Panc1 (cell line): ENCODE measurements at regions not wholly inside any gene's neighbourhood (a gene's known extent, or its start where the extent isn't known, plus 50 kb on each side); places are given as distances from the start of the nearest gene placed in this dataset.

Experiments
- ATAC-seq: fragments of 200-7000 bp; cut with Tn5 transposase; 2 replicates; pipeline ENCODE4 v1.9.1; 2020; ENCODE audit warnings: mild to moderate bottlenecking, moderate library complexity
- BruUV-seq: library from RNA; stranded (reverse); fragments of 400-500 nt; replicated peaks from 2 replicates; lab custom pipeline; 2021; lab: Mats Ljungman, UMichigan
- CTCF ChIA-PET: fragments of 300-600 bp; sonication (Branson Sonifier 250); formaldehyde crosslinking; loops from one replicate; lab custom pipeline; 2022; ENCODE audit warnings: antibody characterized with exemption; lab: Charles Lee
- POLR2A ChIA-PET: fragments of 300-600 bp; sonication (Branson Sonifier 250); formaldehyde crosslinking; loops from one replicate; lab custom pipeline; 2022; ENCODE audit warnings: antibody characterized with exemption; lab: Charles Lee
- DNase-seq: peaks from one replicate; pipeline ENCODE4 v3.0.0-alpha.2; 2010; ENCODE audit warnings: low read depth, low spot score
- H3K27ac ChIP-seq: 2 replicates; pipeline ENCODE4 v1.5.1; 2011; ENCODE audit warnings: mild to moderate bottlenecking, low read length, inconsistent platforms
- H3K27me3 ChIP-seq: fragments of 200-500 bp; sonication (Bioruptor generic); 2 replicates; pipeline ENCODE4 v1.6.0; 2014; ENCODE audit warnings: low read length, inconsistent platforms; ENCODE audit not compliant: control insufficient read depth, insufficient read depth
- H3K36me3 ChIP-seq: fragments of 200-500 bp; sonication (Bioruptor generic); 2 replicates; pipeline ENCODE4 v1.5.1; 2014; ENCODE audit warnings: inconsistent platforms, mild to moderate bottlenecking, low read length, moderate library complexity; ENCODE audit not compliant: control insufficient read depth, insufficient read depth
- H3K4me1 ChIP-seq: 2 replicates; pipeline ENCODE4 v1.5.1; 2011; ENCODE audit warnings: inconsistent platforms, mild to moderate bottlenecking, low read length, moderate library complexity; ENCODE audit not compliant: control insufficient read depth, insufficient read depth
- H3K4me3 ChIP-seq, 2 experiments: 2 replicates each; pipeline ENCODE4 v1.5.1; 2011 to 2012; ENCODE audit warnings: low read depth in 2 of 2, low read length in 2 of 2, mild to moderate bottlenecking in 2 of 2, inconsistent platforms in 1 of 2, moderate library complexity in 1 of 2
- H3K9me3 ChIP-seq: fragments of 200-500 bp; sonication (Bioruptor generic); 2 replicates; pipeline ENCODE4 v1.5.1; 2014; ENCODE audit warnings: low read depth, mild to moderate bottlenecking, inconsistent platforms, low read length, moderate library complexity; ENCODE audit not compliant: control insufficient read depth, insufficient read depth
- POLR2AphosphoS5 ChIP-seq: IDR thresholded peaks from 2 replicates; pipeline ENCODE4 v1.6.1; 2012; ENCODE audit warnings: mild to moderate bottlenecking, low read depth, low read length, moderate library complexity
- REST ChIP-seq, 2 experiments: IDR thresholded peaks; 2 replicates each; pipeline ENCODE4 v1.6.1; 2011 to 2012; ENCODE audit warnings: low read depth in 2 of 2, control low read depth in 1 of 2, low read length in 1 of 2, mild to moderate bottlenecking in 1 of 2, moderate library complexity in 1 of 2; ENCODE audit not compliant: insufficient read depth in 1 of 2
- SIN3A ChIP-seq: IDR thresholded peaks from 2 replicates; pipeline ENCODE4 v1.6.1; 2012; ENCODE audit warnings: low read depth, mild to moderate bottlenecking, low read length, moderate library complexity, borderline replicate concordance; ENCODE audit not compliant: insufficient read depth
- TCF7L2 ChIP-seq: IDR thresholded peaks from 2 replicates; pipeline ENCODE4 v1.6.1; 2011; ENCODE audit warnings: mild to moderate bottlenecking, low read depth, low read length, inconsistent platforms
- in situ Hi-C: cut with HindIII; loops from 2 replicates; pipeline ENCODE4 v1.10.0; 2016; ENCODE audit warnings: low sequenced_read_pairs, low pct_unique_long_range_greater_than_20kb
- intact Hi-C: fragments of 100-400 bp; cut with micrococcal nuclease; formaldehyde crosslinking; loops from one replicate; pipeline ENCODE4 v1.10.0; 2022; ENCODE audit not compliant: unreplicated experiment
- TF ChIP-seq, protein P1 (sequence below): fragments of 450-650 bp; IDR thresholded peaks from 2 replicates; pipeline ENCODE4 v1.5.1; 2017; ENCODE audit warnings: mild to moderate bottlenecking

- POLR2A ChIA-PET = no interaction called here
- intact Hi-C loops = no loop called here
Observed at GRCh38 chr4:164524789-164525188, 229.1 kb upstream of the SMIM31 start.

DNA sequence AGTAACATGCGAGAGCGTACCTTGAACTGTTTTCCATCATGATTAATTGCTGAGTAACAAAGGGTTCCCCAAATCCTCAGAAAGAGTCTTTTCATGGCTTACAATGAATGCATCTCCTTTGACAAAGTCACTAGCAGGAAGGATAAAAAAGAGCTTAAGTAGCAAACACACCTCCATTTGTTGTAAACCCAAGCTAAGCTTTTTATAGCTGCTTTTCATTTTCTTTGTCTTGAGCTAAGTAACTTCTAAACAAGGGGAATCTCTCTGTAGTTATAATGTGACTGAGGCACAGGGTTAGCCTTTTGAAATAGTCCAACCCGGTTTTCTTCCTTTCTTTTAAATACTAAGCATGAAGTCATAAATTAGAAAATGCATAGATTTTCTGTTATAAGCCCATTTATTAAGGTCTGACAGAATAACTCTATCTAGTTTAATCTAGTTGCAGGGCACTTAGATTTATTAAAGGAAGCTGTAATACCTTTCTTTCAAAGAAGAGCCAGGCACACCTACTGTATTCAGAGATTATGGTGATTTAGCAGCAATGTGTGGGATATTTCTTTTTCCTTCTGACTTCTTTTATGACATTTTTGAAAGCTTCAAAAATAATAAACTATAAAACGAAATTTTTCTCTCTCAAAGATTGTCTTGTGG lies 226.9 kb upstream of the SMIM31 start:
- intact Hi-C loops (no loop called here), in situ Hi-C loops (no loop called here)
- Histone ChIP-seq H3K9me3 (no peaks in the 10 kb centered on the region), H3K36me3 (no peaks in the 10 kb centered on the region), H3K27me3 (no peaks in the 10 kb centered on the region), H3K4me3 (no peak overlapping the region), H3K27ac (no peak overlapping the region), H3K4me1 (no peaks in the 10 kb centered on the region)
- CTCF ChIA-PET = interaction anchor here (0.7 kb wide), 1 partner anchor 70 kb away, joined by 3 read pairs; no protein-coding TSS in a partner anchor
- no peak for TF ChIP-seq TCF7L2
- no peak for TF ChIP-seq REST (IDR thresholded peaks at IDR 0.05; ENCODE audit: insufficient read depth in 1 of 2, low read depth in 2 of 2, low read length in 1 of 2)
- TF ChIP-seq POLR2AphosphoS5 = no peak
- TF ChIP-seq, protein P1, sequence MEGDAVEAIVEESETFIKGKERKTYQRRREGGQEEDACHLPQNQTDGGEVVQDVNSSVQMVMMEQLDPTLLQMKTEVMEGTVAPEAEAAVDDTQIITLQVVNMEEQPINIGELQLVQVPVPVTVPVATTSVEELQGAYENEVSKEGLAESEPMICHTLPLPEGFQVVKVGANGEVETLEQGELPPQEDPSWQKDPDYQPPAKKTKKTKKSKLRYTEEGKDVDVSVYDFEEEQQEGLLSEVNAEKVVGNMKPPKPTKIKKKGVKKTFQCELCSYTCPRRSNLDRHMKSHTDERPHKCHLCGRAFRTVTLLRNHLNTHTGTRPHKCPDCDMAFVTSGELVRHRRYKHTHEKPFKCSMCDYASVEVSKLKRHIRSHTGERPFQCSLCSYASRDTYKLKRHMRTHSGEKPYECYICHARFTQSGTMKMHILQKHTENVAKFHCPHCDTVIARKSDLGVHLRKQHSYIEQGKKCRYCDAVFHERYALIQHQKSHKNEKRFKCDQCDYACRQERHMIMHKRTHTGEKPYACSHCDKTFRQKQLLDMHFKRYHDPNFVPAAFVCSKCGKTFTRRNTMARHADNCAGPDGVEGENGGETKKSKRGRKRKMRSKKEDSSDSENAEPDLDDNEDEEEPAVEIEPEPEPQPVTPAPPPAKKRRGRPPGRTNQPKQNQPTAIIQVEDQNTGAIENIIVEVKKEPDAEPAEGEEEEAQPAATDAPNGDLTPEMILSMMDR = no peak
- TF ChIP-seq SIN3A = no peak
- ATAC-seq = no peak
- POLR2A ChIA-PET = no interaction called here
- DNase-seq = no peak
- BruUV-seq = no TSS peak

More at GRCh38 chr4:164524789-164525188, 229.1 kb upstream of the SMIM31 start:
- no peak overlapping the region for H3K4me3 ChIP-seq
- H3K4me1 ChIP-seq = no peaks in the 10 kb centered on the region
- no peak for DNase-seq
- no TSS peak for BruUV-seq
- no peak for TF ChIP-seq TCF7L2
- no peak for TF ChIP-seq SIN3A
- TF ChIP-seq REST (IDR thresholded peaks at IDR 0.05; ENCODE audit: insufficient read depth in 1 of 2, low read depth in 2 of 2, low read length in 1 of 2) = no peak
- no peak for TF ChIP-seq POLR2AphosphoS5
- TF ChIP-seq, protein P1 = no peak
- H3K27ac ChIP-seq = no peak overlapping the region
- in situ Hi-C loops = no loop called here
- H3K36me3 ChIP-seq = no peaks in the 10 kb centered on the region
- no peaks in the 10 kb centered on the region for H3K27me3 ChIP-seq
- no peak for ATAC-seq
- no peaks in the 10 kb centered on the region for H3K9me3 ChIP-seq
- CTCF ChIA-PET = no interaction called here
